GM21367 (cell line): ENCODE measurements at regions not wholly inside any gene's neighbourhood (a gene's known extent, or its start where the extent isn't known, plus 50 kb on each side); places are given as distances from the start of the nearest gene placed in this dataset.

Experiments used
- ATAC-seq: cut with Tn5 transposase; IDR thresholded peaks from one replicate; pipeline ENCODE4 v1.9.1; 2021; ENCODE audit not compliant: unreplicated experiment

GRCh38 chr1:218573925-218574324, 228.8 kb downstream of the TGFB2 start:
- ATAC-seq, result no peak

DNA sequence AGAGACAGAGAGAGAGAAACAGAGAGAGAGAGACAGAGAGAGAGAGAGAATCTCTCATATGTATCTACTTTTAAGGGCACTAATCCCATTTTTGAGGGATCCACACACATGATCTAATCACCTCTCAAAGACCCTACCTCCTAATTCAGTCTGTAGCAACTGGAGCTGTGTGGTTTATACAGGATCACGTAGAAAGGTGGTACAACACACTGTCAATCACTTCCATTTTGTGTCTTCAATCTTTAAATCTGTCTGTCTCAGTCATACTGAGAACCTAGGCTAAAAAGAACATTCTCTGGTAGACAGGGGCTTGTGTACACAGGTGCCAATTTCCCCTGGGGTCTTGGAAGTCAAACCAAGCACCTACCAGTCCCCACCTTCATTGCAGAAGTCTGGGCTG, 229.9 kb downstream of the TGFB2 start:
- ATAC-seq, result no peak

GRCh38 chr1:218575856-218576255, 230.7 kb downstream of the TGFB2 start:
- ATAC-seq, result no peak

GRCh38 chr1:218582646-218583045, 237.5 kb downstream of the TGFB2 start:
- no peak for ATAC-seq

DNA sequence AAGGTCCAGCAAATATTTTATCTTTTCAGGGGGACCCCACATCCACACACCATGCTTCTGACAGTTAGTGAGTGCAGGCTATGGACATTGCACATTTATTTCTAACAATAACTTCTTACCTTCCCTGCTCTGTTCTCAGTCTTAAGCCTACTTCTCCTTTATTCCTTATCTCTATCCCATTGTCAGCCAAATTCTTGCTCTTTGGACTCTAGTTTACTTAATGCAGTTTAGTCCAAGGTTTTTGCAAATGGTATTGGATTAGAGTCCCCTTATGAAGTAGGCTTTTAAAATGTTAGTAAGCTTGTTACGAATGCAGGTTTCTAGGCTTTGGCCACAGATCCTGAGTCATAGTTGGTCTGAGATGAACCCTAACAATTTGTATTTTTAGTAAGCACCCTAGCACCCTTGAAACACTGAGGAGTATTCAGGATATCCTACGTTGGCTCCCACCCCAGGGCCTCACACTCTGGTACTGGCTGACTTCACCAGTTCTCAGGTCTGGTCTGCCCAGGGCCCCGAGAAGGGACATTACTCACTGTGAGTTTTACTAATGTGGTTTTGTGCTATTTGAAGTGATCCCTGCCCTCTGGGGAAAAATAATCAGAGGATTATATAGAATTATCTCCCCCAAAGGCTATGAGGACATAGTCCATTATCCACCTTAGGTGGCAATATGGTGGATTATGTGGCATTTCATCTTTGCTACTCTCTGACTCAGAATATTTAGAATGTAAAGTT, 239.5 kb downstream of the TGFB2 start:
- ATAC-seq, result no peak

DNA sequence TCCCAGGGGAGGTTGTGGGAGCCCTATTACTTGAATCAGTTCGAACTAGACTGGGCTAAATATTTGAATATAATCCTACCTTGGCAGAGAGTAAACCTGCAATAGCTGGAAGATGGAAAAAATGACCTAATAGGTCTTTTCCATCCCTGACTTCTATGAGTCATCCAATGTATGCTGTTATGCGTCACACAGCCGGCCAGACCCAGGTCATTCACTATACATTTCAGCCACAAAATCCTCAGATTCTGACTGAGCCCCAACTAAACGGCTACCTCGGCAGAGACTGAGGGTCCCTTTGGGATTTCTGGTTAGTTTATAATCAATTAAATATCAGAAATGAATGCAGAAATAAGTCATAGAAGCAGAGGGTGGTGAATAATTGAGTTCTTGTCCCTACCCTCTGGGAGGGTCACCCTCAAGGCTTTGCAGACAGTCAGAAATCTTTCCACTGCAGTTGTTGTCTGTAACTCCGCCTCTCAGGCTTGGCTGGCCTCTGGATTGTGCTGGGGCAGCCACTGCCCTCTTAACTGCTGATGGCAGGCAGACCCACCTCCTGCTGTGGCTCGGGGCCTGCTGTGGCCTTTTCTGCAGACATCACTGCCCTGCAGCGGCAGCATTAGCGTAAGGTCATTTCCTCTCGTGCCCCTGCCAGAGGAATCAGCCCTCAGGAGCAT, 240.5 kb downstream of the TGFB2 start:
- ATAC-seq, result no peak

DNA sequence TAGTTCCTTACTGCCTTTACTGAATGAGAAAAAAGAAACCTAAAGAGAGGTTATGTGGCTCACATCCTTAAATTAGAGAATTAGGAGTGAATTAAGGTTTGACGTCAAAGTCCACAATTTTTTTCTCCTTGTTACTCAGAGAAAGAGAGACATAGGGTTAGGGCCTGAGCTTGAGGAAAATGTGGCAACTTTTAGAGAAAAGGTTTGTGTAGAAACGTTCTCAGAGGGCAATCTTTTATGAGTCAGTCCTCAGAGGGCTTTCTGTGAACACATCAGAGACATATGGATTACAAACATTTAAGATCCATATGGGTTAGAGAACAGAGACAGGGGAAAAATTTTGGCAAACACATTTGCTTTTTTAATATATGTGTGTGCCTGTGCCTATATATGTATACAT, 242.8 kb downstream of the TGFB2 start:
- ATAC-seq, result no peak

DNA sequence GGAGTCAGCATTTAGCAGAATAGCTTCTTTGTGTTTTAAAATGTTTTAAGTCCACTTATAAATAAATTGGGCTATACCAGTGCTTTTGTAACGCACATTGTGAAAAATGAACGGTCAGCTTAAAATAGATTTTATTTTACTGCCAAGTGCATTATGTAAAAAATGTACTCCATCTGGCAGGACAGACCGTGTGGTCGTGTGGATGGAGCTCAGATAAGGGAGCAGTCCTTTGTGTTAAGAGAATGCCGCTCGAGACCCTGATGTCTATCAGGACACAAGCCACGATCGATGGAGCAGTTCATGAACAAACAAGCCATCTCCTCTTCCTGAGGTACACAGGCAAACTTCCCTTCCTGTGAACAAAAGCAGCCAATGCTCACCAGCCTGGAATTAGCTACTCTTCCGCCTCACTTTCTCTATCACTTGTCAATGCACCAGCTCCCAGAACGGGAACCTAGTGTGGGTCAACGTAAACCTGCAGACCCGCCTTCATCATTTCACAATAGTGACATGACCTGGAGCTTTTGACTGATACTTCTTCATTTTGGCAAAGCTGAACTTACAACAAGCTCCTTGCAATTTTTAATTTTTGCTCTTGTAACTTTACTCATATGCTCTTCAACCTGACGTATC, 243.5 kb downstream of the TGFB2 start:
- ATAC-seq, result no peak

DNA sequence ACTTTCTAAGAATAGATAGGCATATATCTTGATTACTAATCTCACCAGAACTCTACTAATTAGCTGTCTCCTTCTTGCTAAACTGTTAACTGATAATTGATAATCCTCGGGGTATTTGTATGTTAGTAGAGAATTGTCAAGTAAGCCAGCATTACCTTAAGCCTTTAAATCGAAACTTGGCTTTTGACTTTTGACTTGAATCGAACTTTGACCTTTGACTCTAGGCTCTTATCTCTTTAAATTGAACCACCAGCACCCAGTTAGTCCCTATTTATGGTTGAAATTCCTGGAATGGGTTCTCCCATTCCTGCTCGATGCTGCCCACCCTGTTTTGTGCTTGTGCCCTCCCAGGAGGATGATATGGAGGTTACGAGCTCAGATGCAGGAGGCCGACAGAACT, 244.4 kb downstream of the TGFB2 start:
- no peak for ATAC-seq

DNA sequence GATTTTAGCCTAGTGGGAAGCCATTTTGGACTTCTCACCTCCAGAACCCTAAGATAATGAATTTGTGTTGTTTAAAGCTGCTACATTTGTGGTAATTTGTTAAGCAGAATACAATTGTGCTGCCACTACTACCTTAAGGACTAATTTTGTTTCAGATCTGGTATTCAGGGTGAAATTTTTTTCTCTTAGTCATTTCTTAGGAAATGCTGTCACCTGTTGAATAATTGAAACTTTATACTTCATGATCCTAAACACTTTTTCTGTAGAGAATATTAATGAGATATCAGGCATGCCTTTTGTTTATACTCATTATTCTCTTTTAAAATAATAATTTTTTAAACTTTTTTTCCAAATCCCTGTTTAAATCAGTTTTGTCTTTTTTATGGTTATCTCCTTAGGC, 246.8 kb downstream of the TGFB2 start:
- ATAC-seq, result no peak

DNA sequence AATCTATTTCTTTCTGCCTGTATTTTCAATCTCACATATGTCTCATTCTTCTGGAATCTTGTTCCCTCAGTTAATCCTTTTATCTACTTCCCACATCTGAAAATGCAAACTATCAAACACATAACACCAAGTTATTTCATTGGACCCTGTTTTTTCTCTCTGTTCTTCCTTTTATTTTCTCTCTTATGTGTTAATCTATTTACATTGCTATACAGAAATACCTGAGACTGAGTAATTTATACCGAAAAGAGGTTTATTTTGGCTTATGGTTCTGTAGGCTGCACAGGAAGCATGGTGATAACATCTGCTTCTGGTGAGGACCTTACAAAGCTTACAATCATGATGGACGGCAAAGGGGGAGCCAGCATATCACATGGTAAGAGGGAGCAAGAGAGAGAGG, 247.6 kb downstream of the TGFB2 start:
- no peak for ATAC-seq

- ATAC-seq, result no peak
These were observed 255.8 kb downstream of the TGFB2 start for GRCh38 chr1:218600968-218601367.

GRCh38 chr1:218604217-218604616, 259.1 kb downstream of the TGFB2 start:
- no peak for ATAC-seq

- ATAC-seq, result no peak
These were observed 266.9 kb downstream of the TGFB2 start for GRCh38 chr1:218611916-218612585.

- no peak for ATAC-seq
These were observed 268.0 kb downstream of the TGFB2 start for GRCh38 chr1:218613105-218613504.

- no peak for ATAC-seq
These were observed 268.9 kb downstream of the TGFB2 start for GRCh38 chr1:218614031-218614430.

GRCh38 chr1:218616681-218617080, 271.5 kb downstream of the TGFB2 start:
- ATAC-seq, result no peak

GRCh38 chr1:218617986-218618385, 272.9 kb downstream of the TGFB2 start:
- ATAC-seq, result no peak

- ATAC-seq, result no peak
These were observed 275.8 kb downstream of the TGFB2 start for GRCh38 chr1:218620956-218621355.

- no peak for ATAC-seq
These were observed 278.9 kb downstream of the TGFB2 start for GRCh38 chr1:218624052-218624451.

DNA sequence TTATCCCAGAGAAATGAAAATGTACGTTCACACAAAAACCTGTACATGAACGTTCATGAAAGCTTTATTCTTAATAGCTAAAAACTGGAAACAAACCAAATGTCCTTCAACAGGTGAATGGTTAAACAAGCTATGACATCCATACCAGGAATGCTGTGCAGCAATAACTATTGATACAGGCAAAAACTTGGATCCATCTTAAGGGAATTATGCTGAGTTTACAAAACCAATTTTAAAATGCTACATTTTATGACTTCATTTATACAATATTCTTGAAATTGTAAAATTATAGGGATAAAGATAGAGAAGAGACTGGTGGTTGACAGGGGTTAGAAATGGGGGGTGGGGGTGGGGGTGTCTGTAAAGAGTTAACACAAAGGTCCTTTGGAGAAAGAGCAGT, 280.3 kb downstream of the TGFB2 start:
- ATAC-seq, result no peak
